Mononuclear cell (primary cell): ENCODE measurements at regions not wholly inside any gene's neighbourhood (a gene's known extent, or its start where the extent isn't known, plus 50 kb on each side); places are given as distances from the start of the nearest gene placed in this dataset.
"Not testable (repeated sequence)": the region's sequence is repeated elsewhere in the genome, so short reads cannot be mapped to it uniquely, and the experiment has no call there.

Experiments
- H3K27me3 ChIP-seq: 2 replicates; pipeline ENCODE4 v1.6.0; 2011; ENCODE audit warnings: low read length, control low read depth; ENCODE audit not compliant: insufficient read depth
- H3K4me1 ChIP-seq: 2 replicates; pipeline ENCODE4 v1.5.1; 2011; ENCODE audit warnings: mild to moderate bottlenecking, low read length, control low read depth; ENCODE audit not compliant: insufficient read depth
- H3K4me3 ChIP-seq: 2 replicates; pipeline ENCODE4 v1.5.1; 2011; ENCODE audit warnings: mild to moderate bottlenecking, low read length, moderate library complexity
- H3K9me3 ChIP-seq: 2 replicates; pipeline ENCODE4 v1.5.1; 2011; ENCODE audit warnings: low read depth, mild to moderate bottlenecking, control low read depth, low read length

DNA sequence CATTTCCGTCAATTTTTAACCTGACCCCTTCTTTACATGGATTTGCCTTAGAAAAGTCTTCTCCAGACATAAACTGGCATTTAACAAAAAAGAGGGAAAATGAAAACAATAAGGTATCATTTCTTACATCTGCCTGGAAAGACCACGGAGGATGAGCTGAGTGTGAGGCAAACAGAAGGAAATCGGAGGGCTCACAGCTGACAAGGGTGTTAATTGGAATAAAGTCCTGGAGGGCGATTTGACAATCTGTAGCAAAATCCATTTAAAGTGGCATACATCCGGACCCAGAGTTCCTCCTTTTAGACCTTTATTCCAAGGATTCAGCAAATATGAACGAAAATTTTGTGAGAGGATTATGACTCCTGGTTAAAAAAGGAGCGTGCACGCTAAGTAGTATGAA, 179.7 kb upstream of the COPS8 start:
- H3K4me1 ChIP-seq: no peaks in the 10 kb centered on the region
- no peaks in the 10 kb centered on the region for H3K9me3 ChIP-seq
- no peak overlapping the region for H3K4me3 ChIP-seq
- peaks cover 2% of the 10 kb centered on the region for H3K27me3 ChIP-seq

DNA sequence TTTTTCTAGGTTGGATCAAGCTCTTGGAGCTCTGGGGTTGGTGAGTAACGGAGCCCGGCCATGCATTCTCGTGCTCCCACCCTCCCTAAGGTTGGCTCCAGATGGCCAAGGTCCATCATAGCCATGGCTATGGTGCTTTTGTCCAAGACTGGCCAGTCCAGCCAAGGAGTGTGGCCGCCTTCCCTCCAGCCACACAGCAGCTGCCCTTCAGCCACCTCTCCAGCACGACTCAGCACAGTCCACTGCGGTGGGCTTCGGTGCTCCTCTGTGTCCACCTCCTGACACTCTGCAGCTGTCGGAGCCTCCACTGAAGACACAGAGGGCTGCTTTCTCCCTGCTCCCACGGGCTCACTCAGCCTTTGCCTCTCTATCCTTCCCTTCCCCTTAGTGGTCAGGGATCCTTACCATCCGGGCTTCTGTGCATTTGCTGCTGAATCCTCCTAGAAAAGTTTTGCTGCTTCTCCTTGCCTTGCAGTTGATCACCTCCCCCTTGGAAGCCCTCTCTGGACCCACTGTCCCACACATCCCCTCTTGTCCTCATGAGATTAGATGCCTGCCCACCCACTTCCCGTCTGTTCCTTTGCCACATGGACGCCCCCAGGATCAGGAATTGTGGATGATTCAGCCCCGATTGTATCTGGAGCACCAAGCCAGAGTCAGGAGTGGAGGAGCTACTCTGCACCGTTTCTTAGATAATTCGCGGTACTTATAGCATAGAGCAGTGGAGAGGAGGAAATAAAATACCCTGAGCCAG, 177.1 kb upstream of the COPS8 start:
- Histone ChIP-seq H3K27me3 (peaks cover under 1% of the 10 kb centered on the region), H3K4me3 (no peak overlapping the region), H3K9me3 (no peaks in the 10 kb centered on the region), H3K4me1 (no peaks in the 10 kb centered on the region)

DNA sequence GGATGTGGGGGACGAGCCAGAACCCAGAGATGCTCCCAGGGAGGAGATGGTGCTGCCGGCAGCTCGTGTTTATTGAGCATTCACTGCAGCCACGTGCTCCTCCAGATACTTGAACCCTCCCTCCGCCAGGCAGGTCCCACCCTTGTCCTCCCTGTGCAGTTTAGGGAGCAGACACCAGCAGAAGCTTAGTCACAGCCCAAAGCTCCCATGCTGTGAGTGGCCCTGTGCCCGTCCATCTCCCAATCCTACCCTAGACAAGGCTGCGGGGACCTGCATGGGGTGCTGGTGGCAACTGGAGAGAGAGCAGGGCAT, 176.5 kb upstream of the COPS8 start:
- Histone ChIP-seq H3K9me3 (no peaks in the 10 kb centered on the region), H3K4me1 (no peaks in the 10 kb centered on the region), H3K4me3 (no peak overlapping the region), H3K27me3 (no peaks in the 10 kb centered on the region)

DNA sequence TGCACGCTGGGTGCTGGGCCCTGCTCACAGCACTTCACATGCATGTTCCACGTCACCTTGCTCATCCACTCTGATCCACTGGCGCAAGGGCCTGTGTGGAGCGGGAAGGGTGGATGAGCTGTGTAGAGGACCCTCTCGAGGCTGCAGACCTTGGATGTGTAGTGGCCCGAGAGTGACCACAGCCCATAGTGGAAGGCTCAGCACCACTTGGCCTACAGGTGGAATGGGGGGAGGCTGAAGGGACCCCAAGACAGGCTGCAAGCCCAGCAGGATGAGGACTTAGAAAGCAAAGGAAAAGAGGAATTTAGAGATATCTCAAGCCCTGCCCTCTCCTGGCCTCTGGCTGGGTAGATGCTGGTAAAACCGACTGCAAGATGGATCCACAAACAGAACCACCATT, 175.9 kb upstream of the COPS8 start:
- Histone ChIP-seq H3K27me3 (no peaks in the 10 kb centered on the region), H3K9me3 (no peaks in the 10 kb centered on the region), H3K4me3 (no peak overlapping the region), H3K4me1 (no peaks in the 10 kb centered on the region)

DNA sequence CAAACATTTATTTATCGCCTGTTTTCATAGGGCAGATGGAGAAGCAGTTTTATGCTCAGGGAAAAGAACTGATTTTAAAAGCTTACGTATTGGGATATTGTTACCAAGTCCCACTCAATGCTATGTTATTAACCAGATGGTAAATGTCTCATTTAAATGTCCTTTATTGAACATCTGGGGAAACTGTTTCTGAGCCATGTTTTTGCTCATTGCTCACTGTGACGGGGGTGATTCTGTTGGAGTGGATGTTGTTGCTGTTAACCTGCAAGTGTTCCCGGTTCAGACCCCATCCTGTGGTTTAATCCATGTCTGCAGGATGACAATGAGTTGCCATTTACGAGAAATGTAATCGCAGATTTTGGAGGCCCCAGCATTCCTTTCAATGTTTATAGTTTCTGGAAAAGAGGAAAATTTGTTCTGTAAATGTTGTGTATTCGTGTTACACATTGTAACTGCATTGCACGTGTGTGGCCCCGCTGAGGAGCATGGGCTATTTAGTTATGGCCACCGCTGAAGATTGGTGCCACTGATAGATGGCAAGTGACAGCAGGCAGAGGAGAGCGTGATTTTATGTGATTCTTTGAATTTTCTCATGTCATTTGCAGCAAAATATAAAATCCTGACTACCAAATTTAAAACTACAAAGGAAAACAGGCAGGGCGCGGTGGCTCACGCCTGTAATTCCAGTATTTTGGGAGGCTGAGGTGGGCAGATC, 174.8 kb upstream of the COPS8 start:
- H3K9me3 ChIP-seq: no peaks in the 10 kb centered on the region
- no peaks in the 10 kb centered on the region for H3K4me1 ChIP-seq
- H3K27me3 ChIP-seq: no peaks in the 10 kb centered on the region
- H3K4me3 ChIP-seq: no peak overlapping the region

DNA sequence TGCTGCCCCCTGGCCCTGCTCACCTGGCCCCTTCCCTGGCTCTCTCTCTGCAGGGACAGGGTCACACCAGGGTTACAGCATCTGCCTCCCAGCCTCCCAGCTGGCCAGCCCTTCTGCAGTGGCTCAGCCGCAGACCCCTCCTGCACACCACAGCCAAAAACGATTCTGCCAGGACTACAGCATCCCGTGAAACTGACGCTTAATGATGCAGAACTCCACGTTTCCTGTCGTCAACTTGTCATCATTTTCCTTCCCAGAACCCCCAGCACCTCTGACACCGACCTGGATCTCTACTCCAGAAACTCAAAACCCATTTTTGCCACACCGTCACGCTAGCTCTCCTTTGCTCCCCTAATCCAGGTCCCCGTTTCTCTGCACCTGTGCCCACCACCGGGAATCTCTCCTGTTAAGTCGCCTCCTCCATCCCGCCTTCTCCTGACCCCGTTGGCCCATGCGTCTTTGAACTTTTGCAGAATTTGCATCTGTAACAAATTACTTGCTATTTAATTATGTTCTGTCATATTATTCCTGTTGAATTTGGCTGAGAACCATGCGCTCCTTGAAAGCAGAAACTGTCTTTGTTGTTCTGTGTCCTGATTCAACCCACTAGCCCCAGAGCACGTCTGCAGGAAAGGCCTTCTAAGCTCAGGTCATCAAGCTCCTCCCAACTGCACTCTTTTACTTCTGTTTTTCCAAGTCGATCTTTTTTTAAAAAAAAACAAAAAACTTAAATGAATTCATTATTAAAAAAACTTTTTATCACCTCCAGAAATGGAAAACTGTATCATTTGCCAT, 173.2 kb upstream of the COPS8 start:
- no peaks in the 10 kb centered on the region for H3K9me3 ChIP-seq

DNA sequence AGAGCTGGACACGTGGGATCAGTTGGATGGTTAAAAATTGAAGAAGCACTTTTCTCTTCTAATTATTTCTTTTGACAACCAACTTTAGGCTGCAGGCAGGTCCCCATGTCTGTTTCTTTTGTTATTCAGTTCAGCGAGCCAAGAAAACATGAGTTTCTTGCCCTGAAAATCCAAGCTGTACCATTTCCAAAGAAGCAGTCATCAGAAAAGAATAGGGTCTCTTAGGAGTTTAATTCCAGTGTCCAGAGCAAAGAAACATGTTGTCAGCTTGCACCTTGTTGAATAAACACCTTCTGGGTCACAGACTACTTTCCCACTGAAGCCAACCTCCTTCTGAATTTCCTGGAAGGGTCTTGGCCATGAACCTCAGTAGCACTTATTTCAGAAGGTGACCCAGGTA, 170.5 kb upstream of the COPS8 start:
- Histone ChIP-seq H3K9me3 (no peaks in the 10 kb centered on the region), H3K27me3 (no peaks in the 10 kb centered on the region), H3K4me1 (peaks cover 4% of the 10 kb centered on the region), H3K4me3 (no peak overlapping the region)

More for the DNA sequence above, 173.2 kb upstream of the COPS8 start:
- Histone ChIP-seq H3K27me3 (no peaks in the 10 kb centered on the region), H3K4me1 (no peaks in the 10 kb centered on the region), H3K4me3 (no peak overlapping the region)

DNA sequence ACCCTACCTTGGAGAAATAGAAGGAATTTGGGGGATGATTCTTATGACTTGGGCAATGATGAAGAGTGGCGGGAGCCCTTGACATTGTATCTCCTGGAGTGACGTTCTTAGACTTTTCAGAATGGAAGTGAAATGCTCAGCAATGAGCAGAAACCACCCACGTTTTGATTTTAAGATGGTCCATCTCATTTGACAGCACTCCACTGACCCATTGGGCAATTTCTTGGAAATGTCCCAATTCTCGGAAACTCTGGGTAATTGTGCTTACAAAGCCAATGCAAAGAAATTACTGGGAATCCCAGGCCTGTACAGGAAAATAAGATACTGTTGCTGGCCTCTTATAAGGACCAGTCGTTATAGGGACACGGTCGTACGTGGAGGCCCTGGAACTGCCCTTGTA, 170.0 kb upstream of the COPS8 start:
- Histone ChIP-seq H3K4me3 (no peak overlapping the region), H3K4me1 (peaks cover 4% of the 10 kb centered on the region), H3K9me3 (no peaks in the 10 kb centered on the region), H3K27me3 (no peaks in the 10 kb centered on the region)

DNA sequence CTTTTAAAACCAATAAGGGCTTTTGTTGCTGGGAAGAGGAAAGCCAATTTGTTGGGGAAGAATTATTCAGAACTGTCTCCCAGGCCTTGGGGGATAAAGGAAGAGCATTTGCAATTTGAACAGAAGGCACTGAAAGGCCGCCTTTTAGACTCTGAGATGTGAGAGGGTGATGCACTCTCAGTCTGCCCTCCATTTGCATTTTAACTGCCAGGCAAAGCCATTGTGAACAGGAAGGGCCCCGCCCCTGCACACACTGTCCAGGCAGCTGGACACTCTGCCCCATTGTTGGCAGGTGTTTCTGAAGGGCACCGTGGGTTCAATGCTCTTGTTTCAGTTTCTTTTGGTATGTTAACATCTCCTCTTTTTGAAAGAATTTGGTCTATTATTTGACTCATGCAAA, 169.5 kb upstream of the COPS8 start:
- Histone ChIP-seq H3K27me3 (no peaks in the 10 kb centered on the region), H3K4me3 (no peak overlapping the region), H3K4me1 (peaks cover 4% of the 10 kb centered on the region), H3K9me3 (no peaks in the 10 kb centered on the region)

DNA sequence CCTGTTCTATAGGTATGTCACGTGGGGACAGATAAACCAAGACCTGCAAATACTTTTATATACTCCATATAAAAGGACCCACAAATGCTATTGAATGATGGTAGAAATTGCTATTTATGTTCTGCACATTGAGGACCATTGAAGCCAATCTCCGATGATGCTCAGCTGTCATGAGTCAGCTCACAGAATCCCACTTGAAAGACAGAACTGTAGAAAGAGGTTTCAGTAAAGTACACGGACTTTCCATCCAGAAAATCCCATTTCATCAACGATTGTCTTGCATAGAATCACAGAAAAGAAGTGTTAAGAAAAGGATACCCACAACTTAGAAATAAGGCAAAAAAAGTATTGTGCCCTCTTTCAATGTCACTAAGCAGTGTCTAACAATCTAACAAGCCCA, 169.0 kb upstream of the COPS8 start:
- H3K4me3 ChIP-seq: no peak overlapping the region
- peaks cover 4% of the 10 kb centered on the region for H3K4me1 ChIP-seq
- H3K9me3 ChIP-seq: no peaks in the 10 kb centered on the region
- H3K27me3 ChIP-seq: no peaks in the 10 kb centered on the region

DNA sequence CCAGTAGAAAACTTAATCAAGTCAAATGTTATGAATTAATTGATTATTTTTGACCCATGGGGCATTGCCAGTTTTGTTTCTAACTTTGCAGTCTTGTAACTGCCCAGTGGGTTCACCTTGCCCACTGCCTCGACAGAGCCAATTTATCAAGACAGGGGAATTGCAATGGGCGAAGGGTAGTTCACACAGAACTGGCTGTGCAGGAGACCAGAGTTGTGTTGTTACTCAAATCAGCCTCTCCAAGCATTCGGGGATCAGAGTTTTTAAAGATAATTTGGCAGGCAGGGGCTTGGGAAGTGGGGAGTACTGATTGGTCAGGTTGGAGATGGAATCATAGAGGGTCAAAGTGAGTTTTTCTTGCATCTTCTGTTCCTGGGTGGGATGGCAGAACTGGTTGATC, 168.5 kb upstream of the COPS8 start:
- Histone ChIP-seq H3K4me3 (no peak overlapping the region), H3K9me3 (no peaks in the 10 kb centered on the region)

DNA sequence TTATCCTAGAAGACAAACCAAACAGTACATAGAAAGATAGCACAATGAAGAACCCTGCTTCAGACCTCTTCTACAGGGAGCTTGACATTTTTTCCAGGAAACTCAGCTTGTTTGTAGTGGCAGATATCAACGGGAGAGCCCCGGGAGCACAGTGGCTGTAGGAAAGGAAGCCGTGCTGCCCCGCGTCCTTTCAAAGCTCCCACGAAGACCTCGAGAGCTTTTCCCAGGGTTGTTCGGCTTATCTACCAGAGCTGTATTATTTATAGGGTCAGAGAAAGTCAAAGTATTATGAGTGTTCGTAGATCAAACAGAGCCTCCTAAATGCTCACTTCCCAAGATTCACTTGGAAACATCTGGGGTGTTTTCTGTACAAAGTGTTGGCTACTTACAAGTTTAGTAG, 167.1 kb upstream of the COPS8 start:
- H3K9me3 ChIP-seq: no peaks in the 10 kb centered on the region
- peaks cover 4% of the 10 kb centered on the region for H3K4me1 ChIP-seq
- H3K27me3 ChIP-seq: no peaks in the 10 kb centered on the region
- no peak overlapping the region for H3K4me3 ChIP-seq

More for the DNA sequence above, 168.5 kb upstream of the COPS8 start:
- H3K27me3 ChIP-seq: no peaks in the 10 kb centered on the region
- H3K4me1 ChIP-seq: peaks cover 4% of the 10 kb centered on the region

DNA sequence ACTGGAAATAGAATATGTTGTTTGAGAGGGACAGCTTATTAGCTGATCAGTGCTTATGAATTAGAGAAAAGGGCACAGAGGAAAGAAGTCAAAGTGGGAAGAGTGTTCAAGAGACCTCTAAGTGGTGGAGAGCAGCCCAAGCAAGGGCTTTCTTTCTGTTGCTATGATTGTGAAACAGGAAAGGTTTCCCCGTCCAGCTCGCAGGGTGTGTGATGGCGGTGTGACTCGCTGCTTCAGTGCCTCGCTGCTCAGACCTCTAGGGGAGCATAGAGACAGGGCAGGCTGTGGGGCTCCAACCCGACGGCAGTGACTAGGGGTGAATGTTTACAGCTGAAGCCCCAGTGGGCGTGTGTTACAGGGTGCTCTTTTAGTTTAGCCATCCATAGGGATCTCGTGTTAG, 166.5 kb upstream of the COPS8 start:
- Histone ChIP-seq H3K9me3 (no peaks in the 10 kb centered on the region), H3K4me3 (no peak overlapping the region), H3K27me3 (no peaks in the 10 kb centered on the region), H3K4me1 (peaks cover 4% of the 10 kb centered on the region)

DNA sequence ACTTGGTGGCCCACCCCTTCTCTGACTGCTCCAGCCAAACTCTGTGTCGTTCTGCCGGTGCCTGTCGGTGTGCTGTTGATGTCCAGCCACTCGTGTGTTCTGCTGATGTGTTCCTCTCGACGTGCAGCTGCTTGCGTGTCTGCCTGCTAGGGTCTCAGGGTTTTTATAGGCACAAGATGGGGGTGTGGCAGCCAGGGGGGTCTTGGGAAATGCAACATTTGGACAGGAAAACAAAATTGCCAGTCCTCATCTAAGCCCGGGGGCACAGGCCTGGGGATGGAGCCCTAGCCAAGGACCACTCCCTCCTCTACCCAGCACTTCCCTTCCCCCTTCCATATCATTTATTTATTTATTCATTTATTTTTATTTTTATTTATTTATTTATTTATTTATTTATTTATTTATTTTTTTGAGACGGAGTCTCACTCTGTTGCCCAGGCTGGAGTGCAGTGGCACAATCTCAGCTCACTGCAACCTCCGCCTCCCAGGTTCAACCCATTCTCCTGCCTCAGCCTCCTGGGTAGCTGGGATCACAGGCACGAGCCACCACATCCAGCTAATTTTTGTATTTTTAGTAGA, 165.8 kb upstream of the COPS8 start:
- H3K9me3 ChIP-seq, H3K27me3 ChIP-seq, H3K4me1 ChIP-seq, H3K4me3 ChIP-seq: not testable (repeated sequence)

DNA sequence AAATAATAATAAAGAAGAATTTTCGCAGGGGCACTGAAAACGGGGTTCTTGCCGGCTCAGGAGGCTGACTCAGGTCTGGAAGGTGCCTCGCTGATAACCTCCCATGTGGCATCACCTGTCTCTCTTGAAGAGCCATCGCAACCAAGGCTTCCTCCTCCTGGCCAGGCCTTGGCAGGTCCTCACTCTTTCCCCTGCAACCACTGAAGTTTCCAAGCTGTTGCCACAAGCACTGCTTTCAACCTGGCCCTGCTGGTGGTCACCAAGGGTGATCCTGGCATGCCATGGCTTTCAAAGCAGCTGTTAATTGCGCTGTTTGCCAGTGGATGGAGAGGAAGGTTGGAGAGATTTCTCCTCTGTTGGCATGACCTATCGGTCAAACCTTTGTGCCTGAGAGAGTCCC, 163.6 kb upstream of the COPS8 start:
- Histone ChIP-seq H3K27me3 (peaks cover 12% of the 10 kb centered on the region), H3K4me3 (no peak overlapping the region), H3K9me3 (no peaks in the 10 kb centered on the region), H3K4me1 (peaks cover 4% of the 10 kb centered on the region)
